SJSA1 (cell line): ENCODE measurements at regions not wholly inside any gene's neighbourhood (a gene's known extent, or its start where the extent isn't known, plus 50 kb on each side); places are given as distances from the start of the nearest gene placed in this dataset.
A peak's percentile ranks its signal among the peaks of the same experiment; 100 is the strongest.

Experiments
- DNase-seq, 2 experiments: peaks; one replicate each; pipeline ENCODE4 v3.0.0-alpha.2; 2015 to 2020; ENCODE audit warnings: low spot score in 2 of 2, low read depth in 1 of 2
- H3K27ac ChIP-seq: fragments of 250-450 bp; sonication (Bioruptor Pico); 2 replicates; pipeline ENCODE4 v1.5.1; 2020; ENCODE audit warnings: mild to moderate bottlenecking, moderate library complexity
- H3K27me3 ChIP-seq: fragments of 250-450 bp; sonication (Bioruptor Pico); replicated peaks from 2 replicates; pipeline ENCODE4 v1.5.1; 2020; ENCODE audit warnings: mild to moderate bottlenecking, moderate library complexity
- H3K36me3 ChIP-seq: fragments of 250-450 bp; sonication (Bioruptor Pico); 2 replicates; pipeline ENCODE4 v1.5.1; 2020; ENCODE audit warnings: mild to moderate bottlenecking
- H3K4me1 ChIP-seq: fragments of 250-450 bp; sonication (Bioruptor Pico); replicated peaks from 2 replicates; pipeline ENCODE4 v1.6.1; 2021; ENCODE audit warnings: mild to moderate bottlenecking
- H3K4me3 ChIP-seq: fragments of 250-450 bp; sonication (Bioruptor Pico); 2 replicates; pipeline ENCODE4 v1.5.1; 2020; ENCODE audit warnings: mild to moderate bottlenecking
- H3K9me3 ChIP-seq: fragments of 250-450 bp; sonication (Bioruptor Pico); replicated peaks from 2 replicates; pipeline ENCODE4 v1.5.1; 2020; ENCODE audit warnings: mild to moderate bottlenecking

GRCh38 chr14:34070917-34071407, 120.1 kb upstream of the EGLN3 start:
- H3K27me3 ChIP-seq, result no peaks in the 10 kb centered on the region
- no peak for DNase-seq
- no peaks in the 10 kb centered on the region for H3K9me3 ChIP-seq

GRCh38 chr14:34069854-34070582, 119.1 kb upstream of the EGLN3 start:
- H3K9me3 ChIP-seq, result no peaks in the 10 kb centered on the region
- no peak overlapping the region for H3K4me3 ChIP-seq
- no peaks in the 10 kb centered on the region for H3K27me3 ChIP-seq
- DNase-seq, result no peak
- H3K36me3 ChIP-seq, result no peaks in the 10 kb centered on the region
- H3K27ac ChIP-seq, result no peak overlapping the region
- H3K4me1 ChIP-seq, result no peaks in the 10 kb centered on the region

More at GRCh38 chr14:34070917-34071407, 120.1 kb upstream of the EGLN3 start:
- Histone ChIP-seq H3K27ac (no peak overlapping the region), H3K36me3 (no peaks in the 10 kb centered on the region), H3K4me1 (no peaks in the 10 kb centered on the region), H3K4me3 (no peak overlapping the region)

- H3K9me3 ChIP-seq, result no peaks in the 10 kb centered on the region
- H3K27ac ChIP-seq, result no peak overlapping the region
- no peaks in the 10 kb centered on the region for H3K27me3 ChIP-seq
- H3K36me3 ChIP-seq, result no peaks in the 10 kb centered on the region
- no peaks in the 10 kb centered on the region for H3K4me1 ChIP-seq
- H3K4me3 ChIP-seq, result no peak overlapping the region
- DNase-seq, result no peak
These were observed 116.7 kb upstream of the EGLN3 start for GRCh38 chr14:34067587-34067986.

- no peaks in the 10 kb centered on the region for H3K4me1 ChIP-seq
- no peak overlapping the region for H3K27ac ChIP-seq
- H3K27me3 ChIP-seq, result no peaks in the 10 kb centered on the region
- no peak for DNase-seq
- H3K36me3 ChIP-seq, result no peaks in the 10 kb centered on the region
- no peaks in the 10 kb centered on the region for H3K9me3 ChIP-seq
- H3K4me3 ChIP-seq, result no peak overlapping the region
These were observed 115.0 kb upstream of the EGLN3 start for GRCh38 chr14:34065690-34066391.

- Histone ChIP-seq H3K27ac (no peak overlapping the region), H3K4me3 (no peak overlapping the region), H3K27me3 (no peaks in the 10 kb centered on the region), H3K36me3 (no peaks in the 10 kb centered on the region), H3K9me3 (no peaks in the 10 kb centered on the region), H3K4me1 (peaks cover 4% of the 10 kb centered on the region)
- DNase-seq, result no peak
These were observed 114.4 kb upstream of the EGLN3 start for GRCh38 chr14:34065236-34065635.

GRCh38 chr14:34064349-34064748, 113.5 kb upstream of the EGLN3 start:
- Histone ChIP-seq H3K4me3 (no peak overlapping the region), H3K36me3 (no peaks in the 10 kb centered on the region), H3K27ac (no peak overlapping the region), H3K4me1 (peaks cover 12% of the 10 kb centered on the region), H3K9me3 (no peaks in the 10 kb centered on the region), H3K27me3 (no peaks in the 10 kb centered on the region)
- no peak for DNase-seq

GRCh38 chr14:34063470-34064164, 112.7 kb upstream of the EGLN3 start:
- no peak overlapping the region for H3K4me3 ChIP-seq
- H3K27ac ChIP-seq, result no peak overlapping the region
- no peaks in the 10 kb centered on the region for H3K36me3 ChIP-seq
- no peaks in the 10 kb centered on the region for H3K9me3 ChIP-seq
- H3K27me3 ChIP-seq, result no peaks in the 10 kb centered on the region
- H3K4me1 ChIP-seq, result peaks cover 17% of the 10 kb centered on the region
- DNase-seq, result no peak

- no peak overlapping the region for H3K4me3 ChIP-seq
- H3K27me3 ChIP-seq, result no peaks in the 10 kb centered on the region
- no peak overlapping the region for H3K27ac ChIP-seq
- no peak for DNase-seq
- no peaks in the 10 kb centered on the region for H3K9me3 ChIP-seq
- no peaks in the 10 kb centered on the region for H3K36me3 ChIP-seq
- H3K4me1 ChIP-seq, result peaks cover 17% of the 10 kb centered on the region
These were observed 112.2 kb upstream of the EGLN3 start for GRCh38 chr14:34063042-34063441.

GRCh38 chr14:34062353-34062973, 111.6 kb upstream of the EGLN3 start:
- Histone ChIP-seq H3K9me3 (no peaks in the 10 kb centered on the region), H3K27me3 (no peaks in the 10 kb centered on the region), H3K4me1 (peaks cover 17% of the 10 kb centered on the region), H3K27ac (no peak overlapping the region), H3K4me3 (no peak overlapping the region), H3K36me3 (no peaks in the 10 kb centered on the region)
- DNase-seq, result no peak

GRCh38 chr14:34060651-34060999, 109.8 kb upstream of the EGLN3 start:
- no peak for DNase-seq
- no peaks in the 10 kb centered on the region for H3K27me3 ChIP-seq
- peak overlapping the region; percentile 52 for H3K4me3 ChIP-seq
- H3K4me1 ChIP-seq, result peaks cover 17% of the 10 kb centered on the region
- H3K27ac ChIP-seq, result peak overlapping the region; percentile 60
- H3K9me3 ChIP-seq, result no peaks in the 10 kb centered on the region
- H3K36me3 ChIP-seq, result no peaks in the 10 kb centered on the region

- Histone ChIP-seq H3K9me3 (no peaks in the 10 kb centered on the region), H3K27me3 (no peaks in the 10 kb centered on the region), H3K27ac (peak overlapping the region; percentile 60), H3K36me3 (no peaks in the 10 kb centered on the region), H3K4me3 (peak overlapping the region; percentile 52), H3K4me1 (peaks cover 17% of the 10 kb centered on the region)
- peak; percentile 78 to 82 for DNase-seq
These were observed 109.2 kb upstream of the EGLN3 start for GRCh38 chr14:34059925-34060650.

- peaks cover 17% of the 10 kb centered on the region for H3K4me1 ChIP-seq
- DNase-seq, result no peak
- H3K36me3 ChIP-seq, result no peaks in the 10 kb centered on the region
- no peaks in the 10 kb centered on the region for H3K27me3 ChIP-seq
- H3K4me3 ChIP-seq, result peak overlapping the region; percentile 52
- no peaks in the 10 kb centered on the region for H3K9me3 ChIP-seq
- peak overlapping the region; percentile 60; the same call in 1 of the 2 replicates for H3K27ac ChIP-seq
These were observed 108.4 kb upstream of the EGLN3 start for GRCh38 chr14:34059037-34059924.
